Vagina (tissue), 2 donors: ENCODE measurements at regions not wholly inside any gene's neighbourhood (a gene's known extent, or its start where the extent isn't known, plus 50 kb on each side); places are given as distances from the start of the nearest gene placed in this dataset.
"Not testable (repeated sequence)": the region's sequence is repeated elsewhere in the genome, so short reads cannot be mapped to it uniquely, and the experiment has no call there.

Source experiments
- DNase-seq, 2 donors: peaks; one replicate each; pipeline ENCODE4 v3.0.0-alpha.2; 2017; ENCODE audit errors: extremely low spot score in 2 of 2
- H3K27ac ChIP-seq: fragments of 200-600 bp; sonication (generic); one replicate; pipeline ENCODE4 v1.5.1; 2019
- H3K27me3 ChIP-seq: fragments of 200-600 bp; sonication (generic); one replicate; pipeline ENCODE4 v1.5.1; 2019
- H3K36me3 ChIP-seq, 2 donors: fragments of 200-600 bp; sonication (generic); one replicate each; pipeline ENCODE4 v1.5.1; 2017 to 2019
- H3K4me1 ChIP-seq: fragments of 200-600 bp; sonication (generic); one replicate; pipeline ENCODE4 v1.5.1; 2019
- H3K4me3 ChIP-seq, 2 donors: fragments of 200-600 bp; sonication (generic); 1 replicate in 1 of 2; 2 replicates in 1 of 2; pipeline ENCODE4 v1.5.1; 2016 to 2019
- H3K9me3 ChIP-seq: fragments of 200-600 bp; sonication (generic); one replicate; pipeline ENCODE4 v1.5.1; 2019
- POLR2A ChIP-seq, 2 donors: fragments of 450-650 bp; IDR thresholded peaks; one replicate each; pipeline ENCODE4 v1.6.1; 2017; ENCODE audit warnings: antibody characterized with exemption in 2 of 2, mild to moderate bottlenecking in 2 of 2, moderate library complexity in 2 of 2
- POLR2AphosphoS5 ChIP-seq, 2 donors: sonication (generic); formaldehyde crosslinking; IDR thresholded peaks; one replicate each; pipeline ENCODE4 v1.9.0; 2017; ENCODE audit warnings: antibody characterized with exemption in 2 of 2, mild to moderate bottlenecking in 2 of 2, low read depth in 1 of 2; ENCODE audit not compliant: insufficient read depth in 1 of 2
- intact Hi-C: fragments of 100-400 bp; cut with DNase I; formaldehyde crosslinking; loops from one replicate; pipeline ENCODE4 v1.15.1; 2023
- TF ChIP-seq, protein P1 (sequence below), 3 experiments: fragments of 450-650 bp in 2 of 3; fragments of 200-600 bp in 1 of 3; sonication (generic) in 1 of 3; IDR thresholded peaks; one replicate each; pipeline ENCODE4 v1.5.1; 2017 to 2019; ENCODE audit warnings: antibody characterized with exemption in 3 of 3, mild to moderate bottlenecking in 2 of 3, moderate library complexity in 2 of 3

DNA sequence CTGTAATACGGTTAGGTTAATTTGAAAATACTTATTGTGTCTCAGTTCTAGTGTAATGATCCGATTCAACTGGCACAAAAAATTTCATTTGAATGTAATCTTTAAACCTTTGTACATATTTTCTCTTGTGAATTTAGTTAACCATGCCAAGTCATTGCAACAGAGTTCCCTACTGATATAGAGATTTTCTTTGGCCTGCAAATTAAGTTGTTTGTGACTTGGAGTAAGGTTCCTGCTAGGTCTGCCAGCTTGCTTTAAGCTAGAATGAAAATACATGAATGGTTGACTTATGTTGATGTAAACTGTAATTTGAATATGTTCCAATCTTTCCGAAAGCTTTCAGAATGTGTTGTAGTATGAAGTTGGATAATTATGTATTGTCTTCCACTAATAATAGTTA is 1004.1 kb upstream of the EDIL3 start:
- Histone ChIP-seq H3K4me3 (no peak overlapping the region), H3K27me3 (no peaks in the 10 kb centered on the region), H3K4me1 (no peaks in the 10 kb centered on the region), H3K9me3 (no peaks in the 10 kb centered on the region), H3K27ac (no peak overlapping the region), H3K36me3 (no peaks in the 10 kb centered on the region)
- no peak for DNase-seq
- TF ChIP-seq POLR2A (IDR thresholded peaks at IDR 0.05) (no peak), POLR2AphosphoS5 (IDR thresholded peaks at IDR 0.05; ENCODE audit: insufficient read depth in 1 of 2, low read depth in 1 of 2) (no peak)
- TF ChIP-seq, protein P1, sequence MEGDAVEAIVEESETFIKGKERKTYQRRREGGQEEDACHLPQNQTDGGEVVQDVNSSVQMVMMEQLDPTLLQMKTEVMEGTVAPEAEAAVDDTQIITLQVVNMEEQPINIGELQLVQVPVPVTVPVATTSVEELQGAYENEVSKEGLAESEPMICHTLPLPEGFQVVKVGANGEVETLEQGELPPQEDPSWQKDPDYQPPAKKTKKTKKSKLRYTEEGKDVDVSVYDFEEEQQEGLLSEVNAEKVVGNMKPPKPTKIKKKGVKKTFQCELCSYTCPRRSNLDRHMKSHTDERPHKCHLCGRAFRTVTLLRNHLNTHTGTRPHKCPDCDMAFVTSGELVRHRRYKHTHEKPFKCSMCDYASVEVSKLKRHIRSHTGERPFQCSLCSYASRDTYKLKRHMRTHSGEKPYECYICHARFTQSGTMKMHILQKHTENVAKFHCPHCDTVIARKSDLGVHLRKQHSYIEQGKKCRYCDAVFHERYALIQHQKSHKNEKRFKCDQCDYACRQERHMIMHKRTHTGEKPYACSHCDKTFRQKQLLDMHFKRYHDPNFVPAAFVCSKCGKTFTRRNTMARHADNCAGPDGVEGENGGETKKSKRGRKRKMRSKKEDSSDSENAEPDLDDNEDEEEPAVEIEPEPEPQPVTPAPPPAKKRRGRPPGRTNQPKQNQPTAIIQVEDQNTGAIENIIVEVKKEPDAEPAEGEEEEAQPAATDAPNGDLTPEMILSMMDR (IDR thresholded peaks at IDR 0.05), result no peak
- intact Hi-C loops, result no loop called here

DNA sequence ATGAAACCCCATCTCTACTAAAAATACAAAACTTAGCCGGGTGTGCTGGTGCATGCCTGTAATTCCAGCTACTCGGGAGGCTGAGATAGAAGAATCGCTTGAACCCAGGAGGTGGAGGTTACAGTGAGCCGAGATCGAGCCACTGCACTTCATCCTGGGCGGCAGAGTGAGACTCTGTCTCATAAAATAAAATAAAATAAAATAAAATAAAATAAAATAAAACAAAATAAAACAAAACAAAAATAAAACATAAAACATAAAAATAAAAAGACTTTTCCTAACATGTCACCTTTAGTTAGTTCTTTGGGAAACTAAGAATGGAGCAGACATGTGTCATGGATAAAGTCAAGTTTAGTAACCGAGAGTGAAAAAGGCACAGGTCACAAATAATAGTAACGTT is 1007.6 kb upstream of the EDIL3 start:
- H3K4me3 ChIP-seq, H3K27me3 ChIP-seq, H3K27ac ChIP-seq, H3K4me1 ChIP-seq, intact Hi-C loops, H3K9me3 ChIP-seq, DNase-seq, H3K36me3 ChIP-seq: not testable (repeated sequence)

DNA sequence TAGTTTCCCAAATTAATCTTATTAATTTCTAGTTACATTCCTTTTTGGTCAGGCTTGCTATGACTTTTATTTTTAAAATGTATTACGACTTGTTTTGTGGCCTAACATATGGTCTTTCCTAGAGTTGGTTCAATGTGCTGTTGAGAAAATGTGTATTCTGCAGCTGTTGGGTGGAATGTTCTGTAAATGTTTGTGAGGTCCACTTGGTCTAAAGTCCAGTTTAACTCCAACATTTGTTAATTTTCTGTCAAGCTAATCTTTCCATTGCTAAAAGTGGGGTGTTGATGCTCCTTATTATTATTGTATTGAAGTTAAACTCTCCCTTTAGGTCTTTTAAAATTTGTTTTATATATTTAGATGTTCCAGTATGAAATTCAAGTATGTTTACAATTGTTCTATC is 1010.8 kb upstream of the EDIL3 start:
- H3K27me3 ChIP-seq, result no peaks in the 10 kb centered on the region
- no peak overlapping the region for H3K27ac ChIP-seq
- intact Hi-C loops, result no loop called here
- H3K4me3 ChIP-seq, result no peak overlapping the region
- TF ChIP-seq POLR2AphosphoS5 (IDR thresholded peaks at IDR 0.05; ENCODE audit: insufficient read depth in 1 of 2, low read depth in 1 of 2) (no peak), POLR2A (IDR thresholded peaks at IDR 0.05) (no peak)
- TF ChIP-seq, protein P1 (IDR thresholded peaks at IDR 0.05), result no peak
- H3K4me1 ChIP-seq, result no peaks in the 10 kb centered on the region
- no peaks in the 10 kb centered on the region for H3K9me3 ChIP-seq
- no peak for DNase-seq
- no peaks in the 10 kb centered on the region for H3K36me3 ChIP-seq

DNA sequence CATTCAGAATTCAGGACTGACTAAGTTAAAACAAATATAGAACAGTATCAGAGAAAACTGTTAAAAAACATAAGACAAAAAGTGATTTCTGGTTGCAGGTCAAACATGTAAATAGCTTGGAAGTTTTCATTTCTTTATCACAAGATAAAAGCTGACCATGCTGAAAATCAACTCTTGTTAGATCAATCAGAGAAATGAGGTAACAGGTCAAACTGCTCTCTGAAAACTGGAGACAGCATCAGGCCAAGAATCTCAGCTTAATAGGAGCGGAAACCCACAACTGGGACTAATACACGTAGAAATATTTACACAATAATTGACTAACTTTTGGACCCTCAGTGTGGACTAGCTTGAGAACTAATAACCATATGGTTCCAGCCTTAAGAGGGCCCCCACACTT is 1012.8 kb upstream of the EDIL3 start:
- no peak for DNase-seq
- Histone ChIP-seq H3K9me3 (no peaks in the 10 kb centered on the region), H3K36me3 (no peaks in the 10 kb centered on the region), H3K27ac (no peak overlapping the region), H3K4me1 (no peaks in the 10 kb centered on the region), H3K4me3 (no peak overlapping the region), H3K27me3 (no peaks in the 10 kb centered on the region)
- TF ChIP-seq, protein P1 (IDR thresholded peaks at IDR 0.05), result no peak
- intact Hi-C loops, result no loop called here

DNA sequence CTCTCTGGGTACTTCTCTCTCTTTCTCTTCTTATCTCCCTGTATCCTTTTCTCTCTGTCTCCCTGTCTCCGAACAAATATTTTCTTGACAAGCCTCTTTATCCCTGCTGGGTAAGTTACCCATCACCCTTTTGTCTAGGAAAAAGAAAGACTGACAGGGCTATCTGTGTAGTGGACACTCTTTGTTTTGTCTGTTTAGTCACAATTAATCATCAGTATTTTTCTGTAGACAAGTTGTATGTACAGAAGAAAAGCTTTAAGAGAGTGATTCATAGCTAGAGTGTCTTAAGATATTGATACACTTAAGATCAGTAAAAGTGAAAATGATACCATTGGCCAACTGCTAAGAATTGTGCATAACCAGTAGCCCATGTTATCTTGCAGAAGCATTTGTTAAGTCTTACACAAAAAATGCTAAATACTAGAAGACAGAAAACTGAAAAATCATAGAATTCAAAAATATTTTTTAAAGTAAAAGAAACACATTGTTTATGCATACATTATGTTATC is 1043.8 kb upstream of the EDIL3 start:
- Histone ChIP-seq H3K4me1 (no peaks in the 10 kb centered on the region), H3K4me3 (no peak overlapping the region), H3K27ac (no peak overlapping the region), H3K27me3 (no peaks in the 10 kb centered on the region), H3K36me3 (no peaks in the 10 kb centered on the region), H3K9me3 (no peaks in the 10 kb centered on the region)
- intact Hi-C loops, result no loop called here
- DNase-seq, result no peak
- TF ChIP-seq, protein P1 (IDR thresholded peaks at IDR 0.05), result no peak
- TF ChIP-seq POLR2AphosphoS5 (IDR thresholded peaks at IDR 0.05; ENCODE audit: insufficient read depth in 1 of 2, low read depth in 1 of 2) (no peak), POLR2A (IDR thresholded peaks at IDR 0.05) (no peak)

DNA sequence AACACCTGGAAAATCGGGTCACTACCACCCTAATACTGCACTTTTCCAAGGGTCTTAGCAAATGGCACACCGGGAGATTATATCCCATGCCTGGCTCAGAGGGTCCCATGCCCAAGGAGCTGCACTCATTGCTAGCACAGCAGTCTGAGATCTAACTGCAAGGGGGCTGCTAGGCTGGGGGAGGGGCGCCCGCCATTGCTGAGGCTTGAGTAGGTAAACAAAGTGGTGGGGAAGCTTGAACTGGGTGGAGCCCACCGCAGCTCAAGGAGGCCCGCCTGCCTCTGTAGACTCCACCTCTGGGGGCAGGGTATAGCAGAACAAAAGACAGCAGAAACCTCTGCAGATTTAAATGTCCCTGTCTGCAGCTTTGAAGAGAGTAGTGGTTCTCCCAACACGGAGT is 1047.0 kb upstream of the EDIL3 start:
- H3K27ac ChIP-seq, H3K27me3 ChIP-seq, H3K4me3 ChIP-seq, H3K9me3 ChIP-seq, DNase-seq, H3K4me1 ChIP-seq, H3K36me3 ChIP-seq, intact Hi-C loops: not testable (repeated sequence)
